Esophagus muscularis mucosa (tissue), 4 donors: ENCODE measurements at regions not wholly inside any gene's neighbourhood (a gene's known extent, or its start where the extent isn't known, plus 50 kb on each side); places are given as distances from the start of the nearest gene placed in this dataset.

Experiments used
- DNase-seq: peaks from one replicate; pipeline ENCODE4 v3.0.0-alpha.2; 2017; ENCODE audit errors: extremely low spot score
- H3K27ac ChIP-seq, 4 donors: fragments of 200-600 bp; sonication (generic); replicated peaks in 1 of 4; 1 replicate in 3 of 4; 2 replicates in 1 of 4; pipeline ENCODE4 v1.5.1; 2016 to 2019; ENCODE audit warnings: mild to moderate bottlenecking in 1 of 4
- H3K27me3 ChIP-seq, 4 donors: fragments of 200-600 bp; sonication (generic); one replicate each; pipeline versions ENCODE4 v1.5.1 to v1.6.0; 2016 to 2019
- H3K36me3 ChIP-seq, 4 donors: fragments of 200-600 bp; sonication (generic); one replicate each; pipeline ENCODE4 v1.5.1; 2016 to 2019
- H3K4me1 ChIP-seq, 4 donors: fragments of 200-600 bp; sonication (generic); one replicate each; pipeline ENCODE4 v1.5.1; 2016 to 2019
- H3K4me3 ChIP-seq, 4 donors: fragments of 200-600 bp; sonication (generic); 1 replicate in 2 of 4; 2 replicates in 2 of 4; pipeline ENCODE4 v1.5.1; 2016 to 2019; ENCODE audit warnings: mild to moderate bottlenecking in 4 of 4, moderate library complexity in 1 of 4
- H3K9me3 ChIP-seq, 4 donors: fragments of 200-600 bp; sonication (generic); 1 replicate in 3 of 4; 2 replicates in 1 of 4; pipeline ENCODE4 v1.5.1; 2016 to 2019
- EP300 ChIP-seq: sonication (generic); formaldehyde crosslinking; IDR thresholded peaks from one replicate; pipeline ENCODE4 v1.6.1; 2017; ENCODE audit warnings: antibody characterized with exemption
- POLR2A ChIP-seq: fragments of 450-650 bp; IDR thresholded peaks from one replicate; pipeline ENCODE4 v1.6.1; 2017; ENCODE audit warnings: antibody characterized with exemption, moderate library complexity, mild to moderate bottlenecking, low read depth
- POLR2AphosphoS5 ChIP-seq, 2 donors: sonication (generic); formaldehyde crosslinking; IDR thresholded peaks; one replicate each; pipeline ENCODE4 v1.6.1; 2017; ENCODE audit warnings: antibody characterized with exemption in 2 of 2
- WGBS: methylation state at CpG from one replicate; pipeline ENCODE4 v1.1.5; 2018; 5-methylcytosine and 5-hydroxymethylcytosine counted together
- intact Hi-C: fragments of 100-400 bp; cut with DNase I; formaldehyde crosslinking; loops from one replicate; pipeline ENCODE4 v1.15.1; 2023
- TF ChIP-seq, protein P1 (sequence below), 3 experiments: fragments of 200-600 bp in 2 of 3; fragments of 450-650 bp in 1 of 3; sonication (generic) in 2 of 3; IDR thresholded peaks; one replicate each; pipeline ENCODE4 v1.5.1; 2017 to 2019; ENCODE audit warnings: antibody characterized with exemption in 3 of 3, mild to moderate bottlenecking in 2 of 3, moderate library complexity in 1 of 3

DNA sequence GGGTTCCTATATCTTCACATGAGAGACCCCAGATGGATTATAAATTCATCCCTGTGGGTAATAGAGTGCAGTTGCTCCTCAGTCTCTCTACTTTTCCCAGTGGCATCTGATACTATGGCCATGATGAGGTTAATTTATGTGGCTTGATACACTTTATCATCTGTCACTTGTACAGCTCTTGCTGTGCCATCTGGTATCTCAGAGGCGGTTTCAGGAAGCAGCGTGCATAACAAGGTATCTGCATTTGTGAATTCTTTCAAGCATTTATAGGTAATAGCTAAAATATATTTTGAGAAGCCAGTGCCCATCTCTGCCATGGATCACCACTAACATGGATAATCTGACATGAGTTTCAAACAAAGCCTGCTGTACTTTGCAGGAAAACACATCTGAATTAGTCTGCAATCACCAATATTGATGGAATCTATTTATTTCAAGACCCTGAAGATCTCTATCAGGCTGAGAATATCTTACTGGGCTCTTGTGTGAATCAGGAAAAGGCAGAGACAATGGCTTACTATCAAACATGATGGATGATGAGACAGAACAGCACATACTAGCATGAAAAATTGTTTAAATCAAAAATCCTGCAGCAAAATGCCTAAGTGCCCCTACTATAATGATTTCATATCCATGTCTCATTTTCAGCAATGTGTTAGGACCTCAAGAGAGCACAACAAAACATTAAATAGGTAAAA is 548.7 kb upstream of the MAP3K7 start:
- Histone ChIP-seq H3K9me3 (no peaks in the 10 kb centered on the region), H3K27ac (no peak overlapping the region), H3K4me3 (no peak overlapping the region), H3K27me3 (no peaks in the 10 kb centered on the region), H3K4me1 (no peaks in the 10 kb centered on the region), H3K36me3 (no peaks in the 10 kb centered on the region)
- TF ChIP-seq POLR2A (no peak), EP300 (no peak), POLR2AphosphoS5 (IDR thresholded peaks at IDR 0.05) (no peak)
- TF ChIP-seq, protein P1, sequence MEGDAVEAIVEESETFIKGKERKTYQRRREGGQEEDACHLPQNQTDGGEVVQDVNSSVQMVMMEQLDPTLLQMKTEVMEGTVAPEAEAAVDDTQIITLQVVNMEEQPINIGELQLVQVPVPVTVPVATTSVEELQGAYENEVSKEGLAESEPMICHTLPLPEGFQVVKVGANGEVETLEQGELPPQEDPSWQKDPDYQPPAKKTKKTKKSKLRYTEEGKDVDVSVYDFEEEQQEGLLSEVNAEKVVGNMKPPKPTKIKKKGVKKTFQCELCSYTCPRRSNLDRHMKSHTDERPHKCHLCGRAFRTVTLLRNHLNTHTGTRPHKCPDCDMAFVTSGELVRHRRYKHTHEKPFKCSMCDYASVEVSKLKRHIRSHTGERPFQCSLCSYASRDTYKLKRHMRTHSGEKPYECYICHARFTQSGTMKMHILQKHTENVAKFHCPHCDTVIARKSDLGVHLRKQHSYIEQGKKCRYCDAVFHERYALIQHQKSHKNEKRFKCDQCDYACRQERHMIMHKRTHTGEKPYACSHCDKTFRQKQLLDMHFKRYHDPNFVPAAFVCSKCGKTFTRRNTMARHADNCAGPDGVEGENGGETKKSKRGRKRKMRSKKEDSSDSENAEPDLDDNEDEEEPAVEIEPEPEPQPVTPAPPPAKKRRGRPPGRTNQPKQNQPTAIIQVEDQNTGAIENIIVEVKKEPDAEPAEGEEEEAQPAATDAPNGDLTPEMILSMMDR (IDR thresholded peaks at IDR 0.05): no peak
- 78% methylated on average over 2 of the region's 2 CpGs for WGBS
- no peak for DNase-seq
- intact Hi-C loops: no loop called here

DNA sequence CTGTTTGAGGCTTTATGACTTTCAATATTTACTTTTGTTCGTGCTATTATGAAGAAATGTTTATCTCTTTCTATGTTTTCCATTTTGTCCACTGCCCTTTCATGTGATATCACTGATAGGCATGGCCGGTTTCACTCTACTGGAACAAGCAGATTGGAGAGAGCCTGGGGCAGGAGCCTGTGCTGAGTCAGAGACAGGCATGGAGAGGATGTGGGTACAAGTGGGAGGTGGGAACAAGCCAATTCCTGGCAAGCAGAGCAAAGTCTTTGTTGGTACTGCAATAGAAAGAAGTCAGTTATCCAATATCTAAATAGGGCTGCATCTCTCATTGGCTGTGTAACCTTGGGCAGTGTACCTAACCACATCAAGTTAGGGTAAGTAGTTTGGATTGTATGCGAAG is 545.6 kb upstream of the MAP3K7 start:
- 66% methylated on average over 3 of the region's 3 CpGs for WGBS
- Histone ChIP-seq H3K4me1 (no peaks in the 10 kb centered on the region), H3K36me3 (no peaks in the 10 kb centered on the region), H3K27me3 (no peaks in the 10 kb centered on the region), H3K9me3 (no peaks in the 10 kb centered on the region), H3K4me3 (no peak overlapping the region), H3K27ac (no peak overlapping the region)
- no peak for DNase-seq
- intact Hi-C loops: no loop called here
- no peak for TF ChIP-seq POLR2AphosphoS5 (IDR thresholded peaks at IDR 0.05)
- TF ChIP-seq, protein P1 (IDR thresholded peaks at IDR 0.05): no peak
- TF ChIP-seq POLR2A: no peak
- no peak for TF ChIP-seq EP300

- H3K27ac ChIP-seq: no peak overlapping the region
- TF ChIP-seq, protein P1 (IDR thresholded peaks at IDR 0.05): no peak
- TF ChIP-seq EP300 (no peak), POLR2A (no peak), POLR2AphosphoS5 (IDR thresholded peaks at IDR 0.05) (no peak)
- no peak overlapping the region for H3K4me3 ChIP-seq
- H3K36me3 ChIP-seq: no peaks in the 10 kb centered on the region
- no peaks in the 10 kb centered on the region for H3K27me3 ChIP-seq
- no peaks in the 10 kb centered on the region for H3K9me3 ChIP-seq
- no peaks in the 10 kb centered on the region for H3K4me1 ChIP-seq
- intact Hi-C loops: no loop called here
- 48% methylated on average over 6 of the region's 6 CpGs for WGBS
- no peak for DNase-seq
Measured at GRCh38 chr6:91130126-91130525, 543.3 kb upstream of the MAP3K7 start.

DNA sequence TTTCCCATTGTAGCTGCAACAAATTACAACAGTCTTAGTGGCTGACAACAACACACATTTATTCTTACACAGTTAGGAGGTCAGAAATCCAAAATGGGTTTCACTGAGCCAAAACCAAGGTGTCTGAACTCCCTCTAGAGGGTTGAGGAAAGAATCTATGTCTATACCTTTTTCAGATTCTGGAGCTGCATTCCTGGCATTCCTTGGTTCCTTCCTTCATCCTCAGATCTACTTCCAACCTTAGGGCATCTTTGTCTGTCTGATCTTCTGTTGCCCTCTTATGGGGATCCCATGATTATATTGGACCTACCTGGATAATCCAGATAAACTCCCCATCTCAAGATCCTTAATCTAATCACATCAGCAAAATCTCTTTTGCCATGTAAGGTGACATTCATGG is 540.9 kb upstream of the MAP3K7 start:
- no peak overlapping the region for H3K27ac ChIP-seq
- H3K36me3 ChIP-seq: no peaks in the 10 kb centered on the region
- no peak overlapping the region for H3K4me3 ChIP-seq
- intact Hi-C loops: no loop called here
- H3K9me3 ChIP-seq: no peaks in the 10 kb centered on the region
- H3K4me1 ChIP-seq: no peaks in the 10 kb centered on the region
- no peaks in the 10 kb centered on the region for H3K27me3 ChIP-seq
- no peak for DNase-seq
- no peak for TF ChIP-seq POLR2AphosphoS5 (IDR thresholded peaks at IDR 0.05)
- TF ChIP-seq, protein P1 (IDR thresholded peaks at IDR 0.05): no peak
- TF ChIP-seq POLR2A: no peak
- no peak for TF ChIP-seq EP300

GRCh38 chr6:91126876-91127275 is 540.0 kb upstream of the MAP3K7 start:
- Histone ChIP-seq H3K27ac (no peak overlapping the region), H3K4me1 (no peaks in the 10 kb centered on the region), H3K36me3 (no peaks in the 10 kb centered on the region), H3K27me3 (no peaks in the 10 kb centered on the region), H3K4me3 (no peak overlapping the region), H3K9me3 (no peaks in the 10 kb centered on the region)
- intact Hi-C loops: no loop called here
- 91% methylated on average over 5 of the region's 5 CpGs for WGBS
- no peak for DNase-seq
- TF ChIP-seq POLR2AphosphoS5 (IDR thresholded peaks at IDR 0.05): no peak
- TF ChIP-seq EP300: no peak
- TF ChIP-seq POLR2A: no peak
- TF ChIP-seq, protein P1 (IDR thresholded peaks at IDR 0.05): no peak
